GM12874 (cell line): ENCODE measurements at regions not wholly inside any gene's neighbourhood (a gene's known extent, or its start where the extent isn't known, plus 50 kb on each side); places are given as distances from the start of the nearest gene placed in this dataset.

Experiments used
- CTCF ChIP-seq: IDR thresholded peaks from 2 replicates; pipeline ENCODE4 v1.5.1; 2011; ENCODE audit warnings: low read depth, mild to moderate bottlenecking, control low read depth, low read length, moderate library complexity; ENCODE audit not compliant: insufficient read depth

- TF ChIP-seq CTCF, result no peak
These were observed 137.3 kb upstream of the CHST15 start for GRCh38 chr10:124230635-124231167.

GRCh38 chr10:124229989-124230634 is 136.7 kb upstream of the CHST15 start:
- no peak for TF ChIP-seq CTCF

- TF ChIP-seq CTCF, result no peak
These were observed 136.0 kb upstream of the CHST15 start for GRCh38 chr10:124229201-124229988.

- no peak for TF ChIP-seq CTCF
These were observed 135.1 kb upstream of the CHST15 start for GRCh38 chr10:124228471-124228870.

GRCh38 chr10:124227988-124228387 is 134.6 kb upstream of the CHST15 start:
- TF ChIP-seq CTCF, result no peak

- no peak for TF ChIP-seq CTCF
These were observed 133.9 kb upstream of the CHST15 start for GRCh38 chr10:124227055-124227975.
